ENCODE measurements at regions not wholly inside any gene's neighbourhood (a gene's known extent, or its start where the extent isn't known, plus 50 kb on each side); places are given as distances from the start of the nearest gene placed in this dataset.

DNA sequence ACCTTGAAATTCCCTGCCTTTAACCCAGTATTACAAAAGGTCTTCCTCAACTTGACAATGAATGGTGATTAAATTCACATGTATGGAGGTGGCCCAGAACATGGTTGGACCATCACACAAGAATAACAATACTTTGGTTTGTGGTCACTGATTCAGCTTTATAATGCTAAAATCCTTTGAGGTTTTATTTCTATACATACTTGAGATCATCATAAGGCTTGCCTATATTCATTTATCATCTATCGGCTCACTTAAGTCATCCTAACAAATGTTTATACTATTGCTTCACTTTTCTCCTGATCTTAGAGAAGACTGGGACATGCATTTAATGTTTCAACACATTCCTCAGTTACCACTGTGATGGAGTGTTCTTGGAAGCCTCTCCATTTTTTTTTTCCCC, 191.3 kb downstream of the DMAC1 start:
- no peak for TF ChIP-seq CTCF (IDR thresholded peaks at IDR 0.05; ENCODE audit: insufficient read depth, low read depth, low read length)
- TF ChIP-seq EZH2 (IDR thresholded peaks at IDR 0.05; ENCODE audit: insufficient read depth, low read length), result no peak

Data from astrocyte (in vitro differentiated cells and primary cell).